CD4-positive, alpha-beta T cell treated with Interferon gamma for 1 hour (primary cell): ENCODE measurements at regions not wholly inside any gene's neighbourhood (a gene's known extent, or its start where the extent isn't known, plus 50 kb on each side); places are given as distances from the start of the nearest gene placed in this dataset.
A peak's percentile ranks its signal among the peaks of the same experiment; 100 is the strongest.
"Not testable (repeated sequence)": the region's sequence is repeated elsewhere in the genome, so short reads cannot be mapped to it uniquely, and the experiment has no call there.

ENCODE experiments used
- DNase-seq: peaks from one replicate; pipeline ENCODE4 v3.0.0-alpha.2; 2020

- not testable (repeated sequence) for DNase-seq
Measured at GRCh38 chr7:76117306-76117991, 69.5 kb downstream of the MDH2 start.

GRCh38 chr7:76118253-76119036 lies 70.5 kb downstream of the MDH2 start:
- not testable (repeated sequence) for DNase-seq

DNA sequence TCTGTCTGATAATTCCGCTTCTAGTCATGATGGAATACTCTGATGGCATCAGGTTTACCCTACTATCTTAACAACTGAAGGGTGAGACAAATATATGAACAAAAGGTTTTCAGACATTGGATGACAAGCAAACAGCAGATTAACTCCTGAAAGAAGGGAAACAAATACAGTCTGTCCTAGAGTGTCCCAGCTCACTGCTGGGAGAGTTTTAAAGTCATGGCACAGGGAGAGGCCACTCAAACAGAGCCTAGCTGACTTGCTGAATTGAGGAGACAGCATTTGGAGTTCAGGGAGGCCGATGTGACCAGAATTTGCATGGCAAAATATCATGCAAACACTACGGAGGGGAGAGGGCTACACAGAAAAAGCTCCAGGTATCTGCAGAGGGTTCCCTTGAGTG lies 73.1 kb downstream of the MDH2 start:
- no peak for DNase-seq

DNA sequence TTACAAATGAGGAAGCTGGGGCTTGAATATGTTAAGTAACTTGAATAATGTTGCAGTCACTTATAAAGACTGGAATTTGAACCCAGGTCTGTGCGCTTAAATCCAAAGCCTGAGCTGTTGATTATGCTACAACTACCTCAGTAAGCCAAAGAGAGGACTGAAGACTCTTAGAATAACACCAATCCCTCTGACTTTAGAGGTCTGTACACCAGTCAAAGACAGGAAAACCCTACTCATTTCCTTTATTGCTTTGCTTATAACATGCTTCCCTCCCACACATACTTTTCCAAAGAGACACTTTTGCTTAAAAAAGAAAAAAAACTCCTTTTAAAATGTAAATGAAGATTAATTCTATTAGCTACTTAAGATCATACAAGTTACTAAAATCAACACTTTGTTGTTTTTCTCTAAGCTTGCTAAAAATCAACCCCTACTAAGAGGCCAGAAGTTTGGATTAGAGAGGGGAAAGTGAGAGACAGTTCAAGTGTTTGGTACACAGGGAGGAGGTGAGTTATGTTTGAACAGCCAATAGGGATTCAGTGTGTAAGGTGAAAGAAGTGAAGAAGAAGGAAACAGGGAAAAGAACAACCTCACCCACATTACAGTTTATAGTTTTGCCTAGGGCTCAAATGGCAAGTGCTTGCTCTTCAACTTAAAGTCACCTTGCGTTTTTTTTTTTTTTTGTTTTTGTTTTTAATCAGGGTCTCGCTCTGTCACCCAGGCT lies 74.8 kb downstream of the MDH2 start:
- no peak for DNase-seq

DNA sequence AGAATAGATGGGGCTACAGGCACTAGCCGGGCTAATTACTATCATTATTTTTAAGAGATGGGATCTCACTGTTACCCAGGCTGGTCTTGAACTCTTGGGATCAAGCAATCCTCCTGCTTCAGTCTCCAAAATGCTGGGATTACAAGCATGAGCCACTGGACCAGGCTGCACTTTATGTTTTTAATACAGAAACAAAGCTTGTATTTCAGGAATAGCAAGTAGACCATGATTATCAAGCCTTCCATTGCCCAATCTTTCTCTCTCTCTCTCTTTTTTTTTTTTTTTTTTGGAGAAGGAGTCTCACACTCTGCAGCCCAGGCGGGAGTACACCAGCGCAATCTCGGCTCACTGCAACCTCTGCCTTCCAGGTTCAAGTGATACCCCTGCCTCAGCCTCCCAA lies 75.4 kb downstream of the MDH2 start:
- DNase-seq = no peak

DNA sequence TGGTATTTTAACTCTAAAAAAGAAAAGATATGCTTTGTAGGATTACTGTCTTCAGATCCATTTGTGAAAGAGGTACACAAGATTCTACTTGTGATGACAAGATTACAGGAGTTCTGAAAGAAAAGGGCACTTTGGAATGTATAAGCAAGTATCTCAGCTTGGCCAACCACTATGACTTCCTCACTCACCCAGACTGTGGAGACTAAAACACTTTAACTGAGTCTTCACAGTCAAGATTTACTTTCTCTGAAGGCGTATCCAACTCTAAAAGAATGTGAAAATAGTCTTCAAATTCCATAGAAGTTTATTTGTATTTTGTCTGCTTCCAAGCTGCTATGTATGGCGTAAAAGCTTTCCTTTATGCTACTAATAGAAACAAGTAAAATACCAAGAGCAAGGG lies 76.1 kb upstream of the SRRM3 start:
- DNase-seq = no peak

GRCh38 chr7:76126632-76127031 lies 75.1 kb upstream of the SRRM3 start:
- no peak for DNase-seq

DNA sequence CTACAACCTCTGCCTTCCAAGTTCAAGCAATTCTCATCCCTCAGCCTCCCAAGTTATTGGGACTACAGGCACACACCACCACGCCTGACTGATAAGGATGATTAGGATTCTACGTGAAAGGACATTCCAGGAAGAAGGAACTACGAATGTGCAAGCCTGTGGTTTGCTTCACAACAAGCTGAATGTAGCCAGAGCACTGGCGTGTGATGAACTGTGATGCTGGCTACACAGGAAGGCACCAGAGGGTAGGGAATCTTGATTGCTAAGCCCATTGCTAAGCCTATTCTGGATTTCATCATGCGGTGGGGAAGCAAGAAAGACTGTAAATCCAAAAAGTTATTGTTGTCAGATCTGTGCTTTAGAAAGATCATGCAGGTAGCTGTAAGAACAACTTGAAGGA lies 72.3 kb upstream of the SRRM3 start:
- DNase-seq = no peak

GRCh38 chr7:76129836-76130235 lies 71.9 kb upstream of the SRRM3 start:
- DNase-seq = no peak

DNA sequence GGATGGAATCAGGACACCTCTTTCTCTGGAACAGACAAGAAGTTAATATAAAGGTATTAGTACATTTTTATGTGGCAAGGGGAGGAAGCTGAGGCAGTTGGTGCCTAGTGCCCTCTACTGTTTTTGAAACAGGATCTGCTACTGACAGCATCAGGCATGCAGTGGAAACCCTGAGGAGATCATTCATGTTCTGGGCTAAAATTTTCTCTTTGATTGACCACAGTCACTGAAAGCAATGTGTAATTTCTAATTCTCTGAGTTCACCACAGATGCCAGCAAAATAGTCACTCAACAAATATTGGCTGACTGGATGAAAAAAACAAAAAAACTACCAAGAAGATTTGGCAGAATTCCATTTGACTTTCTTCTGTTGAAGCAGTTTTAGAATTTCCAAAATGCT lies 71.0 kb upstream of the SRRM3 start:
- not testable (repeated sequence) for DNase-seq

GRCh38 chr7:76131887-76132286 lies 69.8 kb upstream of the SRRM3 start:
- DNase-seq = not testable (repeated sequence)

DNA sequence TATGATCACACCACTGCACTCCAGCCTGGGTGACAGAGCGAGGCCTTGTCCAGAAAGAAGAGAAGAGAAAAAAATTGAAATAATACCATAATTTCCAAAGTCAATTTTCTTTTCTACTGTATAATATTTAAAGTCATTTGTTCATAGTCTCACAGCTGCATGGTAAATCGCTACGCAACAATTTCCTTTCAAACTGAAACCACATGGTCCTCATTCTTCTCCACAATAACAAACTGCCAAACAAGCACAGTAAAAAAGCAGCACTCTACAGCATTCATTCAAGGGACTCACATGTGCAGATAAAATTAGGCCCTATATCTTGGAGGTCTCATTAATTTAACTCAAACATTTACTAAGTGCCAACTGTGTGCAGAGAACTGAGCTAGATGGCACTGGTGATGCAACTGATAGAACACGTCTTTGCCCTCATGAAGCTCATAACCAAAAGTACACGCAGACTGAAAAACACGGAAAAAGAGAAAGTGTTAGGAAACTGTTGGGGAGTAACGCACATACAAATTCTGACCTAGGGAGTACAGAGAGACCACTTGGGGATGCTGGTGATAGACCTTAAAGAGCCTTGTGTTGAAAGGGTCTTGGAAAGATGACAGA lies 68.4 kb upstream of the SRRM3 start:
- no peak for DNase-seq

GRCh38 chr7:76133839-76134238 lies 67.9 kb upstream of the SRRM3 start:
- DNase-seq = no peak

GRCh38 chr7:76135263-76135662 lies 66.4 kb upstream of the SRRM3 start:
- DNase-seq = not testable (repeated sequence)

GRCh38 chr7:76138577-76139313 lies 63.0 kb upstream of the SRRM3 start:
- not testable (repeated sequence) for DNase-seq

- no peak for DNase-seq
Measured at GRCh38 chr7:76139670-76140069, 62.0 kb upstream of the SRRM3 start.

GRCh38 chr7:76140259-76140658 lies 61.4 kb upstream of the SRRM3 start:
- DNase-seq = not testable (repeated sequence)

- peak; percentile 11 for DNase-seq
Measured at GRCh38 chr7:76142861-76143260, 58.8 kb upstream of the SRRM3 start.

- not testable (repeated sequence) for DNase-seq
Measured at GRCh38 chr7:76144664-76145270, 56.9 kb upstream of the SRRM3 start.

- no peak for DNase-seq
Measured at GRCh38 chr7:76146374-76146773, 55.3 kb upstream of the SRRM3 start.

GRCh38 chr7:76148947-76149346 lies 52.7 kb upstream of the SRRM3 start:
- DNase-seq = not testable (repeated sequence)
